GM19397 (cell line): ENCODE measurements at regions not wholly inside any gene's neighbourhood (a gene's known extent, or its start where the extent isn't known, plus 50 kb on each side); places are given as distances from the start of the nearest gene placed in this dataset.
"Not testable (repeated sequence)": the region's sequence is repeated elsewhere in the genome, so short reads cannot be mapped to it uniquely, and the experiment has no call there.

Experiments
- ATAC-seq: cut with Tn5 transposase; IDR thresholded peaks from one replicate; pipeline ENCODE4 v1.9.1; 2021; ENCODE audit warnings: mild to moderate bottlenecking, moderate library complexity; ENCODE audit not compliant: unreplicated experiment

DNA sequence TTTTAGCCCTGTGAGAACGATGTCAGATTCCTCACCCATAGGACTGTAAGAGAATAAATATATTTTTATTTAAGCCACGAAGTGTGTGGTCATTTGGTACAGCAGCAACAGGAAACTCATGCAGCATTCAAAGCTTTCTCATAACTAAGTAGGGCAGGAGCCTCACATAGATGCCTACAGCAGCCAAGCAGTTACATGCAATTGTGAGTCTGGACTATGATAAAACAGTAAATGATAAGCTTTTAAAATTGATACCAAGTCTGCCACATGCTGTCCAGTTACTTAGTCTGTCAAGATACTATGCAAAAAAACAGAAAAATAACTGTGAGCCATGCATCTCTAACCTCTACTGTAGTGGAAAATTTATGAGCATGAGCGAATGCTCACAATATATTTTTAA, 359.6 kb downstream of the HS3ST1 start:
- no peak for ATAC-seq

DNA sequence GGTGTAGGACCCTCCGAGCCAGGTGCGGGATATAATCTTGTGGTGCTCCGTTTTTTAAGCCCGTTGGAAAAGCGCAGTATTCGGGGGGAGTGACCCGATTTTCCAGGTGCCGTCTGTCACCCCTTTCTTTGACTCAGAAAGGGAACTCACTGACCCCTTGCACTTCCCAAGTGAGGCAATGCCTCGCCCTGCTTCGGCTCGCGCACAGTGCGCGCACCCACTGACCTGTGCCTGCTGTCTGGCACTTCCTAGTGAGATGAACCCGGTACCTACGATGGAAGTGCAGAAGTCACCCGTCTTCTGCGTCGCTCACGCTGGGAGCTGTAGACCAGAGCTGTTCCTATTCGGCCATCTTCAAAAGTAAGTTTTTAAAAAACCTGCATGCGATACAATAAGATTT, 362.1 kb downstream of the HS3ST1 start:
- ATAC-seq, result not testable (repeated sequence)

DNA sequence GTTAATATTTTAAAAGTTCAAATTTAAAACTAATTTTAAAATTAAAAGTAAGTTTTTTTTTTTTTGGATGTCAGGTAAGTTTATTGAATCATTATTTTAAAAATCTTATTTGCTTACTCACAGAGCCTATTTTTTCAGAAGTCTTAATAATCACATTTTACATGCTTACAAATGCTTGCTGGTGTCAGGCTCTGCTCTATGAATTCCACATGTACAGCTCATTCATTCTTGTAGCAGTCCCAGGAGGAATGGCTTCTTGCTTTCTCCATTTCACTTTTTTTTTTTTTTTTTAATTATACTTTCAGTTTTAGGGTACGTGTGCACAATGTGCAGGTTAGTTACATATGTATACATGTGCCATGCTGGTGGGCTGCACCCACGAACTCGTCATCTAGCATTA, 368.1 kb downstream of the HS3ST1 start:
- ATAC-seq, result not testable (repeated sequence)

DNA sequence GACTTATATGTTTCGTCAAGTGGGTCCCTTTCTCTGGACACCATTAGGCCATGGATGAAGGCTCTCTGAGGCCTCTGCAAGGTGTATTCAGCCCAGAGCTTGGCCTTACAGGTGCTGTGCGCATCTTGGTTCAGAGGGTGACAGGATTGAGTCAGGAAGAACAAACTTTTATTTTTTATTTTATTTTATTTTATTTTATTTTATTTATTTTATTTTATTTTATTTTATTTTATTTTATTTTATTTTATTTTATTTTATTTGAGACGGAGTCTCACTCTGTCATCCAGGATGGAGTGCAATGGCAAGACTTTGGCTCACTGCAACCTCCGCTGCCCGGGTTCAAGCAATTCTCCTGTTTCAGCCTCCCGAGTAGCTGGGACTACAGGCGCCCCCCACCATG, 370.4 kb upstream of the CLNK start:
- ATAC-seq, result not testable (repeated sequence)

DNA sequence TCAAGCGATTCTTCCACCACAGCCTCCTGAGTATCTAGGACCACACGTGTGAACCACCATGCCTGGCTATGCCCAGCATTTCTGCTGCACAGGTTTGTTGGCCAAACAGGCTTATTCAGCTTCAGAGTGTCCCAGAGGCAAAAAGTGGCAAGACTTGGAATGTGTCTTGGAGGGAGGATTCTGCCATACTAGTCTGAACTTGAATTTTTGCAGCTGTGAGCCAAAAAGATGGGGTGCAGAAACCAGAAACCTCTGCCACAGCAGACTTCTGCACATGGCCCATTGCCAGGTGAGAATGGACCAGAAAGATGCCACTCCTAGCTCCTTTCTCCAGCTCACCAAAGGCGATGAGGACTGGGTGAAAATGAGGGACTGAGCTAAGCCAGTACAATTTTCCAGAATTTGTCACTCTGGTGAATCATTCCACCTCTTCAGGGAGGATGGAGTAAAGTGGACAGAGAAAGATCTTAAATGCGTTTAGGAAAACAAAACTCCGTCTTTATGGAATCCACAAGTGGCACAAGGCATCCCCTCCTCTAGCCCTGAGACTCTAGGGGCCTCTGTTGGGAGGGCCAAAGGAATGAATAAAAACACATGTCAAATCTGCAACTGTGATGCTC, 369.1 kb upstream of the CLNK start:
- no peak for ATAC-seq

DNA sequence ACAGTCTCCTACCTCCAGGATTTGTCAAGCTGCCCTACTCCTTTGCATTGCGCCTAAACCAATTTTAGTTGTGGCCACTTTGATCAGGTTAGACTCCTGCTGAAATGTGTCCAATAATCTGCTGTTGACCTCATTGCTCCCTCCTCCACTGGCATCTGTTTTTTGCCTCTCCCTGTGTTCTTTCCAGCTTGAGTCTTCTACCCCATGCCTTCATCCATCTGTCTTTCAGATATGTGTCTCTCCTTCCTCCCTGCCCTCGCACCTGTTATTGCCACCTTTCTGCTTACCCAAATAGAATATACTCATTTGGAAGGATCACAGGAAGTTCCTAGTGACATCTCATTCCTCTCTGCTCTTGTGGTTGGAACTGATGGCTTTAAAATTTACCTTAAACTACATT, 366.6 kb upstream of the CLNK start:
- ATAC-seq, result no peak

DNA sequence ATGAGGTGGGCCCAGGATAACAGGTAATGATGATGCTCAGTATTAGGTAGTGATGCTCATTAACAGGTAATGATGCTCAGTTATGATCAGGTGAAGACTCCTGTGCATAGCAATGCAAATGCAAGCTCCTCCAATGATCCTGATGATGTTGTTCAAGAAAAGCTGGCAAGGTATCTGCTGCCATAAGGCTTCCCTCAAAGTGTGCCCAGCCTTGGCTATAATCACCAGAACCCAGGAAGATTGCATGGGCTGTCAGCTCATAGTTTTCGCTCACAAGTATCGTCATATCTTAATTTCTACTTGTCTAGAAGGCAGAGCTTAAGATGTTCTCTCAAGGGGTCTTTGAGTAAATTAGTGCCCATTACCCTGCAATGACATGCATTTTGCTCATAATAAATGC, 366.2 kb upstream of the CLNK start:
- no peak for ATAC-seq

DNA sequence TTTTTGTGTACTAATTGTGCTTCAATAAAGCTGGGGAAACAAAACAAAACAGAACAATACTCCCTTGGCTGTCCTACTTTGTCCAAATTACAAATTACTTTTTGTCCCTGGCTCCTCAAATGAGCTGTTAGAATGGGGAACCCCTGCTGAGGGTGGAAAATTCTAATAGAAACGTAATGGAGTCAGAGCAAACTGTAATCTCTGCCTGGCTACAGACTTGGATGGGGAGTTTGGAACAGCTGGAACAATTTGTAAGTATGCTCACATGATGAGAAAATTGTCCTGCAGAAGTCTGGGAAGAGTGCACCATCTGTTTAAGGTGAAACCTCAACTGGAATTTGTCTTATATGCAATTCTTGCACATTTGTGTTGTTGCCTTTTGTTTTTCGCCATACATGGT, 364.4 kb upstream of the CLNK start:
- ATAC-seq, result no peak

DNA sequence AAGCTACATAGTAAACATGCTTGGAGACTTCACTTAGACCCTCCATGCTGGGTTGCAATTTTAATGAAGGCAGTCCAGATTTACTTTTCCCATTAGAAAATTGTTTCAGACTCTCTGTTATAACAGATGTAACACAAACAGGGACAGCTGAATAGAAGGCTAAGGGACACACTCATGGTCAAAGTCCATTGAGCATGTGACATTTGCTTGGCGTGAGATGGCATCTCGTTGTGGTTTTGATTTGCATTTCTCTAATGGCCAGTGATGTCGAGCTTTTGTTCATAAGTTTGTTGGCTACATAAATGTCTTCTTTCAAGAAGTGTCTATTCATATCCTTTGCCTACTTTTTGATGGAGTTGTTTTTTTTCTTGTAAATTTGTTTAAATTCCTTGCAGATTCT, 358.2 kb upstream of the CLNK start:
- no peak for ATAC-seq

DNA sequence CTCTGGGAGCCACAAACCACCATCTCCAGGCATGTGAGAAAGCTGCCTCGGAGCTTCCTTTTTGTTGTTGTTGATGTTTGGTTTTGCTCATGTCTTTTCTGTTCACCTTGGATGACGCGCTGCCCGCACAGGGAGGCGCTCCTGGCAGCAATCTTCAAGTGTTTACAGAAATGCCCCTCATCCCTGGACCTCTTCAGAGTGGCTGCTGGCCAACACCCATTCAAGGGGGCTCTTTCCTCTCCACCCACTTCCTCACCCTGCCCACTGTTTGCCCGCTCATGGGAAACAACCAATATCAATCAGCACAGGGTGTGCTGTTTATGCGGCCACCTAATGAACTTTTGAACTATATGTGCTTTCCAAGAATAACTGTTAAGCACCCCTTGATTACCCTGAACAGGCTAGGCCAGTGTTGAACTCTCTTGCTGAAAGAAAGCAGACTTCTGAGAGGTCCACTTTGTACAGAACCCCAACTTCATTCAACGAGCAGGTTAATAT, 355.1 kb upstream of the CLNK start:
- no peak for ATAC-seq

DNA sequence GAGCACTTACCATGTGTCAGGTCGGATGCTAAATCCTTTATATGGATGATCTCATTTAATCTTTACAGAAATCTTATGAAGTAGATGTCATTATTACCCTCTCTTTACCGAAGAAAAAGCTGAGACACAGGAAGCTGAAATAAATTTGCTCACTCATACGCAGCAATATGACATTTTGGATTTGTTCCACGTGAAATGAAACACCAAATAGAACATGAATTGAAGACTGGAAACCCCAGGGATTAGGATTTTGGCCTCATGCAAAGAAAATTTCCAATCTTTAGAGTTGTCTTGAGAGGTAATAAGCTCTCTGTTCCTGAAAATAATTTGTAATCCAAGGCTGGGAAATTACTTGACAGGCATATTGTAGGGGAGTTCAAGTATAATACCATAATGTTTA, 354.4 kb upstream of the CLNK start:
- no peak for ATAC-seq

DNA sequence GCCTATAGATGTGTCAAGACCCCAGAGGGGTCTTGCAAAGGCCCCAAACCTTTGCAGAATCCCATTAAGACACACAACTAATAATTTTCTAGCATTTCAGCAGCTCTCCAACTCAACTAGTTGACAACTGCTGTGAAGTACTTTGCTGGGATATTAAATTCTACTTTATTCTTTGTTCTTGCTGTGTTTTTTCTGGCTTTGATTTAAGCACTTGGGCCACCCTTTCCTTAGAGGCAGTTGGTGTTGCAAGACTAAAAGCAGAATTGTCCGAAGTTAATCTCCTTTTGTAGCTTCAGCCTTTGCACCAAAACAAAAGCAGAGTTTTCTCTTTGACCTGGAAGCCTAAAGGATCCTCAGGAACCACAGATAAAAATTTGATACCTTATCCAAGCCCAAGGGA, 353.1 kb upstream of the CLNK start:
- no peak for ATAC-seq

DNA sequence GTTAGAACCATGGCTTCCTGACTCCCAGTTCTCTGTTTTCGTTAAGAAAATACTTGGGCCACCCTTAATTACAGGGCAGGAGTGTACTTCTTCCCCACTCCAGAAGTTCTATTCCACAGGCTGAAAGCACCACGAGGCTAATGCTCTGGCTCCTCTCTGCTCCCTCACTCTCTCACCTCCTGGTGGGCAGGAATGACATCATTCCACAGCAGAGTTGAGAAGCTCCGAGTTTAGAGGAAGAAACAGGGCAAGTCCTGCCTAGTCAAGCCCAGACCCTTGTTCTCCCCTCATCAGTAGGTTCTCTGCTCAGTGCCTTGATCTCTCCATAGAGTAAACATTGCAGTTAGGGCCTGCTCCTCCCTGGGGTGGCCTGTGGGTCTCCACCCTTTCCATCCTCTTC, 343.8 kb upstream of the CLNK start:
- ATAC-seq, result no peak

DNA sequence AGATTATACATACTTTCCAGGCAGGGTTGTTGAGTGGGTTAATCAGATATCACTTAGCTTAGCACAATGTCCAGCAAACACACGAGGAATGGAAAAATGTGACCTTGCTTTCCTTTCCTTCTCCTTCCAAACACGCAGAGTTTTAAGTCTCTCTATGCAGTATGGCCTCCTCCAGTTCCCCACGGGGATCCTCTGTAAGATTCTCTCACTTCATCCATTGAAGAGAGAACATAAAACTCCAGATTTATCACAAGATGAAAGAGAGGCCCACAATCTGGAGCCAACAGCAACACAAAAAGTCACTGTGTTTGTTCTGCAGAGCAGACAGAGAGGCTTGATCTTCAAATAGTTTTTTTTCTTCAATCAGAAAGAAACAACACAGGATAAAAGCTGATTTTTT, 336.8 kb upstream of the CLNK start:
- no peak for ATAC-seq

DNA sequence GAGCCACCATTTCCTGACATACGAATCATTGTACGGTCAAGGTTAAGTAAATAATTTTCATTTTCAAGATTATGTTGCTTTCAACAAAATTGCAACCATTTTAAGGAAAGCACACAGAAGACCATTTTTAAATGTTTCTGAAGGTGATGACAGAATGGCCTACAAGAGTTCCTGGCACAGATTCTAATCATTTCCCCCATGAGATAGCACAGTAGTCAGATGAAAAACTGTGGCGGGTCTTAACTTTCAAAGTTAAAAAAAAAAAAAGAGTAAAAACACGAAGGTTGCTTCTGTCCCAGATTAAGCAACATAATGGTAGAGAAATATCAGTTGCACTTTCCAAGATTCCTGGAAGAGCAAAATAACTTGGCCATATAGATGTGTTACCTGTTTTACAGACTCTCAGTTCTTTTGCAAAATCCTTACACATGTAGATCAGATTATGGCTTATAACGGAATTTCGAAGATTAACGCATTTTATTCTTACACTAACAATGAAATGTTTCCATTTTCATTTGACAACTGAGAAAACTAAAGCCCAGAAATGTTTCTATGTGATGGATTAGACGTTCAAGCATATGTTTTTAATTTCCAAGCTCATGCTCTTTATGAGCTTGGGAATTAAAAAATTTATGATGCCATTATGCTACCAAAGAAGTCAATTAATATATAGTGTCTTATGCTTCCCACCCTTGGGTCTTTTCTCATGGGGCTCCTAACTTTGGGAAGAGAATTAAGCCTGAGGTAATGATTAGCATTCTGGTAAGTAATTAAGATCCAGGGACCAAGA, 335.1 kb upstream of the CLNK start:
- ATAC-seq, result no peak

DNA sequence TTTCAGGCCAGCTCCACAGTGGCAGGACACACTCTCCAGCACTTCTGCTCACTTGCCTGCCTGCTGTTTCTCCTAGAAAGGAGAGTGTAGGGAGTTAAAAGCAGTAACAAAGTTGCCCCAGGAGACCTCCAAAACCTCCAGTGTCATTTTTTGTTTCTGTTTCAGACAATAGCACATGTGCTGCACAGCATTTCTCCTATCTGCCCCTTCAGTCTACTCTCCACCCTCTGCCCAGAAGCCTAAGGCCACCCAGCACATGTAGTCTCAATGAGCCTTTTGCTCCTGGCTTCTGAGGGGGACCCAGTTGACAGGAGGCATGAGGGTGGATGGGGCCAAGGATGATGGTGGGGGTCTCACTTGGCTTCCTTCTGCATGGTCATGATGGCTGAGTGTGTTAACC, 329.6 kb upstream of the CLNK start:
- no peak for ATAC-seq

DNA sequence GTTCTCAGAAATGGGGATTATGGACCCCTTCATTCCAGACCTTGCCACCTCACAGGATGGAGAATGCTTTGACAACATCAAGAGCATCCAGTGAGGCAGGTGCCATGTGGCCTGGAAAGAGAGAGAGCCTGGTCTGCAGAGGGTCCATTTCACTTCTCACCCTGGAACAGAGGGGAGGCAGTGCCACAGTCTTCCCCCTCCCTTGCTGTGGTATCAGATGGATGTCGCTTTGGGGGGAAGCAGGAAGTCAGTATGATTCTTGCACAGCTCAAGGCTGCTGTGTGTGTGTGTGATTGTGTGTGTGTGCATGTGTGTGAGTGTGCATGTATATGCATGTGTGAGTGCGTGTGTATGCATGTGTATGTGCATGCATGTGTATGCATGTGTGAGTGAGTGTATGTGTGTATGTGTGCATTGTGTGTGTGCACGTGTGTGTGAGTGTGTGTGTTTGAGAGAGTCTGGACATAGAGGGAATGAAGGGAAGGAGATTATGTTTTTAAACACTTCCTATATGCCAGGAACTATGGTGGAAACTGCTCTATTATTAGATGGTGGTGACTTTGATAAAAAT, 328.6 kb upstream of the CLNK start:
- ATAC-seq, result no peak

DNA sequence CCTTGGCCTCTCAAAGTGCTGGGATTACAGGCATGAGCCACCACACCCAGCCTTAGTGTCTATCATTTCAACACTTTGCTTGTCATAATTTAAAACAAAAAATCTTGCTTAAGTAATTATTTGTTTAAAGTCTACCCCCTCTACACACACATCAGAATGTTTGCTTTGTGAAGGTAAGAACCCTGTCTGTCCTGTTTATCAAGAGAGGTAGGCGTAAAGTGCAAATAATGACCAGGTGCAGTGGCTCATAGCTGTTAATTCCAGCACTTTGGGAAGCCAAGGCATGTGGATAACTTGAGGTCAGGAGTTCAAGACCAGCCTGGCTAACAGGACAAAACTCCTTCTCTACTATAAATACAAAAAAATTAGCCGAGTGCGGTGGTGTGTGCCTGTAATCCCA, 326.7 kb upstream of the CLNK start:
- no peak for ATAC-seq

DNA sequence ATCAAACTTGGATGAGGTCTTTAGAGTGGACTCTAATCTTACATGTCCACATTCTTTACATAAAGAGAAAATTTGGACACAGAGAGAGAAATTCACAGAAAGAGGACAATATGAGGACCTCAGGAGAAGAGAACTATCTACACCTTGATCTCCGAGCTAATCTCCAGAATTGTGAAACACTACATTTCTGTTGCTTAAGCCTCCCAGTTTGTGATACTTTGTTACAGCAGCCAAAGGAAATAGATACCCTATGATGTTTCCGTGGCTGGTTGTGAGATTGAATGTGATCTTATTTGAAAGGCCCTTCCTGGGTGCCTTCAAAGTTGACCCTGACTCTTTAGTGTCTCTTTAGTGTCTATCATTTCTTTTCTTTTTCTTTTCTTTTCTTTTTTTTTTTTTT, 326.1 kb upstream of the CLNK start:
- no peak for ATAC-seq

DNA sequence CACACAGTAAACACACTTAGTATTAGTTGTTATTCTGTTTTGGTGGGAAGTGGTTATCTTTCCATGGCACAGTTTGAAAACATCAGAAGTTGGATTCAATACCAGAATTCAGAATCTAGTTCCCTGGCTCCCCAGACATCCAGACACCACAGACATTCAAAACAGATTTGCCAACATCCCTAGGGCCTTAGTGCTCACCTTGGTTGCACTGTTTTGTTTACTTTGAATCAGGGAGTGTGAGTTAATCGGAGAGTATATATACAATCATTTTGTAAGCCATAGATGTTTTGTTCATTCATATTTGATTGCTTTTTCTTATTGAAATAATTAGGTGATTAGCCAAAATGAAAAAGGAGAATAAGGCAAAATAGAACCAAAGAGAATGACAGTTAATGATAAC, 324.7 kb upstream of the CLNK start:
- no peak for ATAC-seq

DNA sequence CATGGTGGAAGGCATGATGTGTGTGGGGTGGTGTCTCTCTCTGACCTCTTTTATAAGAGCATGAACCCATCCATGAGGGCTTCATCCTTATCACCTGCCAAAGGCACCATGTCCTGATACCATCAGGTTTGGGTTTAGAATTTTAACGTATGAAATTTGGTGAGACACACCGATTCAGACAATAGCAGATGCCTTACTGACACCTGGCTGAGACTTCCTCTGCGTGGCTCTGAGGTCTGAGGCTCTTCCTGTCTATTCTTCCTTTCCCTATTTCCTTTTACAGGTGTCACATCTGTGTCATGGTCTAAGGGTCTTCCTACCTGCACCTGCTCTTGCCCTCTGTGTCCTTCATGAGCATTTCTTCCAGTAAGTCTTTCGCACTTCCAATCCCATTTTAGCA, 320.7 kb upstream of the CLNK start:
- no peak for ATAC-seq

DNA sequence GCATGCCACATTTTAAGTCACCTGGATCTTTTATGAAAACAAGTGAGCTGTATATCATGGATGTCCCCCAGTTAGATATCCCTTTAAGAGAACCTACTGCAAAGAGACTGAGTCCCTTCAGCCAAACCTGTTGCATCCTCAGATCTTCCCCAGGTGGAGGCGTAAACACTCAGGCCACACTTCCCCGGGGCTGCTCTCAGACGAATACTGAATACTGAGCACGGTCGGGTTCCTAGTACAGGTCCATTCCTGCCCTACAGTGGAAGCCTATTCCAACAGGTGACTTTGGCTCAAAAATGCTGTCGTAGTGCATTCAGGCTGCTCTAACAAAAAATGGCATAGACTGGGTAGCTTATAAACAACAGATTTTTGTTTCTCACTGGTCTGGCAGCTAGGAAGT, 320.2 kb upstream of the CLNK start:
- ATAC-seq, result no peak
